Choroid plexus epithelial cell (primary cell): ENCODE measurements at regions not wholly inside any gene's neighbourhood (a gene's known extent, or its start where the extent isn't known, plus 50 kb on each side); places are given as distances from the start of the nearest gene placed in this dataset.
"Not testable (repeated sequence)": the region's sequence is repeated elsewhere in the genome, so short reads cannot be mapped to it uniquely, and the experiment has no call there.

Experiments used
- DNase-seq: peaks from one replicate; pipeline ENCODE4 v3.0.0-alpha.2; 2010; ENCODE audit warnings: low read depth
- H3K4me3 ChIP-seq: 2 replicates; pipeline ENCODE4 v1.5.1; 2011; ENCODE audit warnings: low read depth, mild to moderate bottlenecking, control low read depth, low read length, moderate library complexity
- CTCF ChIP-seq: conservative IDR thresholded peaks from 2 replicates; pipeline ENCODE4 v1.5.1; 2011; ENCODE audit warnings: low read depth, mild to moderate bottlenecking, control low read depth, inconsistent platforms, low read length, moderate library complexity

- no peak for DNase-seq
- TF ChIP-seq CTCF: no peak
- no peak overlapping the region for H3K4me3 ChIP-seq
These were observed 725.8 kb downstream of the BCL11A start for GRCh38 chr2:59827677-59828076.

- no peak for DNase-seq
- no peak overlapping the region for H3K4me3 ChIP-seq
- TF ChIP-seq CTCF: no peak
These were observed 727.3 kb downstream of the BCL11A start for GRCh38 chr2:59826177-59826576.

- no peak overlapping the region for H3K4me3 ChIP-seq
- no peak for DNase-seq
- no peak for TF ChIP-seq CTCF
These were observed 729.1 kb downstream of the BCL11A start for GRCh38 chr2:59824314-59824713.

- DNase-seq: no peak
- H3K4me3 ChIP-seq: no peak overlapping the region
- no peak for TF ChIP-seq CTCF
These were observed 737.4 kb downstream of the BCL11A start for GRCh38 chr2:59816075-59816474.

- not testable (repeated sequence) for H3K4me3 ChIP-seq, DNase-seq
These were observed 743.2 kb downstream of the BCL11A start for GRCh38 chr2:59810283-59810682.

GRCh38 chr2:59806486-59806885 is 747.0 kb downstream of the BCL11A start:
- DNase-seq: no peak

GRCh38 chr2:59804732-59805131 is 748.7 kb downstream of the BCL11A start:
- no peak overlapping the region for H3K4me3 ChIP-seq
- no peak for TF ChIP-seq CTCF
- DNase-seq: no peak

More at GRCh38 chr2:59806486-59806885, 747.0 kb downstream of the BCL11A start:
- no peak for TF ChIP-seq CTCF
- no peak overlapping the region for H3K4me3 ChIP-seq

GRCh38 chr2:59803586-59803985 is 749.9 kb downstream of the BCL11A start:
- no peak for TF ChIP-seq CTCF
- no peak for DNase-seq
- H3K4me3 ChIP-seq: no peak overlapping the region
